ENCODE measurements at regions not wholly inside any gene's neighbourhood (a gene's known extent, or its start where the extent isn't known, plus 50 kb on each side); places are given as distances from the start of the nearest gene placed in this dataset.

DNA sequence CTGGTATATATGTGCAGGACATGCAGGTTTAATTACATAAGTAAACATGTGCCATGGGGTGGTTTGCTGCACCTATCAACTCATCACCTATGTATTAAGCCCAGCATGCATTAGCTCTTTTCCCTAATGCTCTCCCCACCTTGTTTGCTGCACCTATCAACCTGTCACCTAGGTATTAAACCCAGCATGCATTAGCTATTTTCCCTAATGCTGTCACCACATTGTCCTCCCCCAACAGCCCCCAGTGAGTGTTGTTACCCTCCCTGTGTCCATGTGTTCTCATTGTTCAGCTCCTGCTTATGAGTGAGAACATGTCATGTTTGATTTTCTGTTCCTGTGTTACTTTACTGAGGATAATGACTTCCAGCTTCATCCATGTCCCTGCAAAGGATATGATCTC, 300.5 kb downstream of the ANKRD7 start:
- TF ChIP-seq, protein P1, sequence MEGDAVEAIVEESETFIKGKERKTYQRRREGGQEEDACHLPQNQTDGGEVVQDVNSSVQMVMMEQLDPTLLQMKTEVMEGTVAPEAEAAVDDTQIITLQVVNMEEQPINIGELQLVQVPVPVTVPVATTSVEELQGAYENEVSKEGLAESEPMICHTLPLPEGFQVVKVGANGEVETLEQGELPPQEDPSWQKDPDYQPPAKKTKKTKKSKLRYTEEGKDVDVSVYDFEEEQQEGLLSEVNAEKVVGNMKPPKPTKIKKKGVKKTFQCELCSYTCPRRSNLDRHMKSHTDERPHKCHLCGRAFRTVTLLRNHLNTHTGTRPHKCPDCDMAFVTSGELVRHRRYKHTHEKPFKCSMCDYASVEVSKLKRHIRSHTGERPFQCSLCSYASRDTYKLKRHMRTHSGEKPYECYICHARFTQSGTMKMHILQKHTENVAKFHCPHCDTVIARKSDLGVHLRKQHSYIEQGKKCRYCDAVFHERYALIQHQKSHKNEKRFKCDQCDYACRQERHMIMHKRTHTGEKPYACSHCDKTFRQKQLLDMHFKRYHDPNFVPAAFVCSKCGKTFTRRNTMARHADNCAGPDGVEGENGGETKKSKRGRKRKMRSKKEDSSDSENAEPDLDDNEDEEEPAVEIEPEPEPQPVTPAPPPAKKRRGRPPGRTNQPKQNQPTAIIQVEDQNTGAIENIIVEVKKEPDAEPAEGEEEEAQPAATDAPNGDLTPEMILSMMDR (IDR thresholded peaks at IDR 0.05; ENCODE audit: low read depth, low read length, missing control alignments) = no peak
- H3K4me3 ChIP-seq (ENCODE audit: low read depth, low read length) = no peak overlapping the region
- no peak for DNase-seq (ENCODE audit: low read depth)

DNA sequence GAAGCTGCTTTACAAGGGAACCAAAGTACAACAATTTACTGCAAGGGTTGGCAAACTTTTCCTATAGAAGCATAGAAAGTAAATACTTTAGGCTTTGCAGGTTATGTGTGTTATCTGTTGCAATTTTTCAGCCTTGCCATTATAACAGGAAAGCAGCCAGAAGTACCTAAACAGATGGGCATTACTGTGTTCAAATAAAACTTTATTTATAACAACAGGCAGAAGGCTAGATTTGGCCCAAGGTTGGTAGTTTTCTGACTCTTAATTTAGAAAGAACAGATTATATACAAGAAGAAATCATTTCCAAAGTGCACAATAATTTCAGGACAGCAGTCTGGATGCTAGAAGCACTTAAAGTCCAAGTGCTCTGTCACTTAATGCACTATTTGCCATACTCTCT, 307.1 kb downstream of the ANKRD7 start:
- TF ChIP-seq, protein P1 (IDR thresholded peaks at IDR 0.05; ENCODE audit: low read depth, low read length, missing control alignments) = no peak
- no peak overlapping the region for H3K4me3 ChIP-seq (ENCODE audit: low read depth, low read length)
- no peak for DNase-seq (ENCODE audit: low read depth)

DNA sequence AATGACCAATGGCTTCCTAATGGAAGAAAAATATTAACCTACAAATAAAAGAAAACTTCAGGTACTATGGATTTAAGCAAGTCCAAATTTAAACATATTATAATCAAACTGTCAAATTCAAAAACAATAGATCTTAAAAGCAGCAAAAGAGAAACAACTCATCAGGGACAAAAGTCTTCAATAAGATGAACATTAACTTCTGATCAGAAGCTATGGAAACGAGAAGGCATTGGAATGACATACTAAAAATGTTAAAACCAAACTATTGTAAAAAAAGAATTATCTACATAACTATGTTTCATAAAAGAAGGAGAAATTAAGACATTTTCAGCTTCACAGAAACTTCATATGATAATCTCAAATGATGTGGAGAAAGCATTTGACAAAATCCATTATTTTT, 334.7 kb downstream of the ANKRD7 start:
- TF ChIP-seq, protein P1 (IDR thresholded peaks at IDR 0.05; ENCODE audit: low read depth, low read length, missing control alignments) = no peak
- no peak overlapping the region for H3K4me3 ChIP-seq (ENCODE audit: low read depth, low read length)
- DNase-seq (ENCODE audit: low read depth) = no peak

DNA sequence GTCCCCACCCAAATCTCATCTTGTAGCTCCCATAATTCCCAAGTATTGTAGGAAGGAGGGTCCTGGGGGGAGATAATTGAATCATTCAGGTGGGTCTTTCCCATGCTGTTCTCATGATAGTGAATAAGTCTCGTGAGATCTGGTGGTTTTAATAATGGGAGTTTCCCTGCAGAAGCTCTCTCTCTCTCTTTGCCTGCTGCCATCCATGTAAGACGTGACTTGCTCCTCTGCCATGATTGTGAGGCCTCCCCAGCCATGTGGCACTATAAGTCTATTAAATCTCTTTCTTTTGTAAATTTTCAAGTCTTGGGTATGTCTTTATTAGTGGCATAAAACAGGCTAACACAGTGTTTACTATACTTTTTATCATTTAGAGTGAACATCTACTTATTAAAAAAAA, 338.8 kb downstream of the ANKRD7 start:
- TF ChIP-seq, protein P1 (IDR thresholded peaks at IDR 0.05; ENCODE audit: low read depth, low read length, missing control alignments) = no peak
- no peak for DNase-seq (ENCODE audit: low read depth)
- no peak overlapping the region for H3K4me3 ChIP-seq (ENCODE audit: low read depth, low read length)

DNA sequence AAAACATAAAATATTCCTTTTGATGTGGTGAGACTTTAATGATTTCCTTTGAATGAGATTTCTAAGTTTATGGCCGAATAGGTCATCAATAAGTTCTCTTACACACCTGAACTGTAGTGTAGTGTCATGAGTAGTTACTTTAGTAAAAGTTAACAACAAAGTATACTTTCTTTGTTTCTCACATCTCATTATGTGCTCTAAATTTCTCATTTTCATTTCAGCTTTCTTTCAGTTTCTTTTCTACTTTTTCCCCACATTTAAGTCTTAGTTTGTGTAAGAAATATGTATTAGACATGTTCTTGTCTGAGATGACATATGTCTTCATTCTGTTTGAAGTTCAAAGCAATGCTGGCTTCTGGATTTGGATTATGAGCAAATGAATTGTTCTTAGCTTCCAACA, 348.1 kb downstream of the ANKRD7 start:
- TF ChIP-seq, protein P1 (IDR thresholded peaks at IDR 0.05; ENCODE audit: low read depth, low read length, missing control alignments) = no peak
- no peak for DNase-seq (ENCODE audit: low read depth)
- no peak overlapping the region for H3K4me3 ChIP-seq (ENCODE audit: low read depth, low read length)

DNA sequence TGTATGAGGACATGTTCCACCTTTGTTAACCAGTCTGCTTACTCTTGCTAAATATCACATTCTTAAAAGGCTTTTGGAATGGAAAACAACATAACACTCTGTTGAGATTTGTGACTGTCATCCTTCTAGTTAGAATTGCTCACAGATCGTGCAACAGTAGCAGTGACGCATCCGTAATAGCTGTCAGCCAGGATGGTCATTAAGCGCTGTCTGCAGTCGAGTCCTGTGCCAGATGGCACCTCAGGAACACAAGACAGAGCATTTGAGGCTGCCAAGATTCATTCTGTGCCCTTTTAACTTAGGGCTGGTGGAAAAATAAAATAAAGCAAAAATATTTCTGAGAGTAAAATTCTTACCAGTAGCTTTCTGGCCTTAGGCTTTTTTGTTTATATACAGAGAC, 348.6 kb downstream of the ANKRD7 start:
- no peak for DNase-seq (ENCODE audit: low read depth)

DNA sequence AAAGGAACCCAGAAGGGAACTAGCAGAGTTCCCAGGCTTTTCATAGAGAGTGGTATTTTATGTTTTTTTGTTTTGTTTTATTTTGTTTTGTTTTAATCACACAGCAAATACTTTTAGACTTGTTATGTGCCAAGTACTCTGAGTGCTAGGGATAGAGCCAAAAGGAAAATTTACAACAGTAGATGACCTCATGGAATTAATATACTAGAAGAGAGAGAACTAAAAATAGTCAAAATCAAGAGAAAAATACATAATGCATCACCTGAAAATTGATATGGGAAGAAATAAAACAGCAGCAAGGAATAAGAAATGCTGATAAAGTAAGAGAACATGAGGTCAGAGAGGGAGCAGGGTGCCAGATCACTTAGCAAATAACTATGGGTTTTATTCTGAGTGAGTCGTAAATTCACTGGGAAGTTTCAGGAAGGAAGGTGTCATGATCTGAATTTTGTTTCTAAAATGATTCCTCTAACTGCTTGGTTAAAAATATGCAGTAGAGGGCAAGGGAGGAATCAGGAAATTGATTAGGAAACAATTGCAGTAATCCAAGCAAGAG, 351.0 kb downstream of the ANKRD7 start:
- no peak for DNase-seq (ENCODE audit: low read depth)
- H3K4me3 ChIP-seq (ENCODE audit: low read depth, low read length) = no peak overlapping the region
- TF ChIP-seq, protein P1 (IDR thresholded peaks at IDR 0.05; ENCODE audit: low read depth, low read length, missing control alignments) = no peak

More for the DNA sequence above, 348.6 kb downstream of the ANKRD7 start:
- TF ChIP-seq, protein P1 (IDR thresholded peaks at IDR 0.05; ENCODE audit: low read depth, low read length, missing control alignments) = no peak
- H3K4me3 ChIP-seq (ENCODE audit: low read depth, low read length) = no peak overlapping the region

Measured in GM12864 (cell line).